HepG2 (cell line): ENCODE measurements at regions not wholly inside any gene's neighbourhood (a gene's known extent, or its start where the extent isn't known, plus 50 kb on each side); places are given as distances from the start of the nearest gene placed in this dataset.
A peak's percentile ranks its signal among the peaks of the same experiment; 100 is the strongest.

Experiments used
- ATAC-seq: fragments of 200-7000 bp; cut with Tn5 transposase; 3 replicates; pipeline ENCODE4 v1.9.1; 2020; ENCODE audit warnings: mild to moderate bottlenecking, moderate library complexity
- BruUV-seq: library from RNA; stranded (reverse); fragments of 400-500 nt; replicated peaks from 2 replicates; lab custom pipeline; 2021; lab: Mats Ljungman, UMichigan
- CTCF ChIA-PET: fragments of 300-600 bp; formaldehyde crosslinking; extraction: SDS; loops from one replicate; lab custom pipeline; 2021; ENCODE audit warnings: low total read pairs, inconsistent platforms, low intra/inter-chr PET ratio; lab: Yijun Ruan, JAX
- POLR2A ChIA-PET: fragments of 350-600 bp; sonication (Branson Sonifier 250); formaldehyde crosslinking; loops from one replicate; lab custom pipeline; 2020; ENCODE audit warnings: antibody characterized with exemption, inconsistent platforms; lab: Yijun Ruan, JAX
- DNase-seq: peaks from one replicate; pipeline ENCODE4 v3.0.0-alpha.2; 2015; ENCODE audit warnings: low spot score
- FAIRE-seq: peaks from 3 replicates; lab custom pipeline; 2011; peaks lifted over from hg19 to GRCh38; lab: Jason Lieb, UNC
- H2AFZ ChIP-seq: one replicate; pipeline ENCODE4 v1.6.1; 2011; ENCODE audit warnings: low read length, inconsistent platforms
- H3K27ac ChIP-seq: fragments of 300-600 bp; 3 replicates; pipeline ENCODE4 v1.8.0; 2011; ENCODE audit warnings: mixed run types, mild to moderate bottlenecking, mixed read lengths, low read length, inconsistent platforms; ENCODE audit not compliant: insufficient read depth; ENCODE audit errors: extremely low read length
- H3K27me3 ChIP-seq, 2 experiments: fragments of 200-600 bp in 1 of 2; 2 replicates in 1 of 2; 3 replicates in 1 of 2; pipeline versions ENCODE4 v1.6.0 to v1.8.0; 2011; ENCODE audit warnings: low read length in 2 of 2, mild to moderate bottlenecking in 2 of 2, moderate library complexity in 2 of 2, inconsistent platforms in 1 of 2; ENCODE audit not compliant: insufficient read depth in 2 of 2, control insufficient read depth in 1 of 2
- H3K36me3 ChIP-seq, 2 experiments: fragments of 200-600 bp in 1 of 2; replicated peaks in 1 of 2; 2 replicates in 1 of 2; 3 replicates in 1 of 2; pipeline versions ENCODE4 v1.5.1 to v1.8.0; 2011; ENCODE audit warnings: low read length in 2 of 2, inconsistent platforms in 1 of 2; ENCODE audit not compliant: insufficient read depth in 2 of 2, control insufficient read depth in 1 of 2
- H3K4me1 ChIP-seq: 2 replicates; pipeline ENCODE4 v1.5.1; 2012; ENCODE audit warnings: low read length, inconsistent platforms; ENCODE audit not compliant: insufficient read depth
- H3K4me2 ChIP-seq: 2 replicates; pipeline ENCODE4 v1.6.0; 2011; ENCODE audit warnings: low read depth, low read length, inconsistent platforms
- H3K4me3 ChIP-seq, 3 experiments: fragments of 200-600 bp in 1 of 3; sonication (generic), shearing (Covaris generic) in 1 of 3; replicated peaks in 1 of 3; 2 replicates each; pipeline ENCODE4 v1.5.1; 2011 to 2016; ENCODE audit warnings: low read length in 3 of 3, inconsistent platforms in 2 of 3, low read depth in 2 of 3, mild to moderate bottlenecking in 2 of 3, control low read depth in 1 of 3, mixed read lengths in 1 of 3; ENCODE audit not compliant: insufficient read depth in 1 of 3
- H3K79me2 ChIP-seq: one replicate; pipeline ENCODE4 v1.6.1; 2011; ENCODE audit warnings: low read length, inconsistent platforms; ENCODE audit not compliant: insufficient read depth
- H3K9ac ChIP-seq: 2 replicates; pipeline ENCODE4 v1.6.0; 2011; ENCODE audit warnings: mild to moderate bottlenecking, low read depth, low read length, inconsistent platforms; ENCODE audit not compliant: insufficient read depth
- H3K9me3 ChIP-seq: 2 replicates; pipeline ENCODE4 v1.5.1; 2012; ENCODE audit warnings: mild to moderate bottlenecking, low read length
- H4K20me1 ChIP-seq: 2 replicates; pipeline ENCODE4 v1.6.0; 2011; ENCODE audit warnings: inconsistent platforms, mild to moderate bottlenecking, low read length, moderate library complexity; ENCODE audit not compliant: insufficient read depth
- ADNP ChIP-seq: sonication (generic); formaldehyde crosslinking; IDR thresholded peaks from 2 replicates; pipeline ENCODE4 v1.4.0; 2020; ENCODE audit warnings: missing genetic modification reagents
- CBX1 ChIP-seq: IDR thresholded peaks from one replicate; pipeline ENCODE4 v1.6.1; 2016; ENCODE audit warnings: antibody characterized with exemption, low read depth
- CERS6 ChIP-seq: sonication (generic); formaldehyde crosslinking; IDR thresholded peaks from 2 replicates; pipeline ENCODE4 v1.5.0; 2020; ENCODE audit warnings: missing genetic modification reagents
- DPF2 ChIP-seq: sonication (generic); formaldehyde crosslinking; IDR thresholded peaks from 2 replicates; pipeline ENCODE4 v1.4.0; 2020; ENCODE audit warnings: mild to moderate bottlenecking, low read depth, missing genetic modification reagents, borderline replicate concordance
- ELK4 ChIP-seq: sonication (generic); formaldehyde crosslinking; IDR thresholded peaks from 2 replicates; pipeline ENCODE4 v1.9.0; 2021; ENCODE audit warnings: missing genetic modification reagents, borderline replicate concordance
- FLYWCH1 ChIP-seq: sonication (generic); formaldehyde crosslinking; IDR thresholded peaks from 2 replicates; pipeline ENCODE4 v1.8.1; 2023; ENCODE audit warnings: mild to moderate bottlenecking, missing genetic modification reagents
- NR2F2 ChIP-seq: IDR thresholded peaks from 2 replicates; pipeline ENCODE4 v1.6.1; 2012; ENCODE audit warnings: low read depth, inconsistent platforms, borderline replicate concordance
- RXRA ChIP-seq: sonication (generic); formaldehyde crosslinking; IDR thresholded peaks from 2 replicates; pipeline ENCODE4 v1.5.1; 2020; ENCODE audit warnings: missing genetic modification reagents
- SNAI1 ChIP-seq: sonication (generic); formaldehyde crosslinking; IDR thresholded peaks from 2 replicates; pipeline ENCODE4 v1.5.0; 2020; ENCODE audit warnings: mild to moderate bottlenecking, missing genetic modification reagents, borderline replicate concordance
- ZBTB44 ChIP-seq: sonication (generic); formaldehyde crosslinking; IDR thresholded peaks from 2 replicates; pipeline ENCODE4 v1.4.0; 2020; ENCODE audit warnings: missing genetic modification reagents
- ZFX ChIP-seq: sonication (generic); formaldehyde crosslinking; IDR thresholded peaks from 2 replicates; pipeline ENCODE4 v1.4.0; 2020; ENCODE audit warnings: mild to moderate bottlenecking, low read depth, missing genetic modification reagents, moderate library complexity
- ZNF510 ChIP-seq: sonication (generic); formaldehyde crosslinking; IDR thresholded peaks from 2 replicates; pipeline ENCODE4 v1.4.0; 2020; ENCODE audit warnings: low read depth, mild to moderate bottlenecking, missing genetic modification reagents
- ZNF564 ChIP-seq: sonication (generic); formaldehyde crosslinking; IDR thresholded peaks from 2 replicates; pipeline ENCODE4 v1.8.1; 2023; ENCODE audit warnings: mild to moderate bottlenecking, missing genetic modification reagents
- ZNF567 ChIP-seq: sonication (generic); formaldehyde crosslinking; IDR thresholded peaks from 2 replicates; pipeline ENCODE4 v1.8.1; 2023; ENCODE audit warnings: mild to moderate bottlenecking, missing genetic modification reagents, borderline replicate concordance
- ZNF772 ChIP-seq: sonication (generic); formaldehyde crosslinking; IDR thresholded peaks from 2 replicates; pipeline ENCODE4 v1.5.0; 2020; ENCODE audit warnings: mild to moderate bottlenecking, missing genetic modification reagents
- ZSCAN5A ChIP-seq: sonication (generic); formaldehyde crosslinking; IDR thresholded peaks from 2 replicates; pipeline ENCODE4 v1.8.0; 2022; ENCODE audit warnings: mild to moderate bottlenecking, missing genetic modification reagents, borderline replicate concordance
- WGBS: methylation state at CpG from one replicate; pipeline ENCODE4 v1.1.6; 2017; ENCODE audit warnings: low lambda C conversion rate; 5-methylcytosine and 5-hydroxymethylcytosine counted together
- in situ Hi-C: cut with HindIII; loops from 2 replicates; pipeline ENCODE4 v1.10.0; 2017; ENCODE audit warnings: low pct_unique_long_range_greater_than_20kb; ENCODE audit not compliant: extremely low pct_ligation_motif_present
- intact Hi-C: fragments of 100-400 bp; cut with micrococcal nuclease; formaldehyde crosslinking; loops from one replicate; pipeline ENCODE4 v1.10.0; 2022; ENCODE audit not compliant: unreplicated experiment
- TF ChIP-seq, protein P1 (sequence below): sonication (generic); formaldehyde crosslinking; IDR thresholded peaks from 2 replicates; pipeline ENCODE4 v1.4.0; 2020; ENCODE audit warnings: missing genetic modification reagents, borderline replicate concordance

GRCh38 chr9:89756891-89757537, 152.2 kb downstream of the GADD45G start:
- no TSS peak for BruUV-seq
- H3K36me3 ChIP-seq: no peaks in the 10 kb centered on the region
- no peaks in the 10 kb centered on the region for H3K9me3 ChIP-seq
- no peak overlapping the region for H3K27ac ChIP-seq
- in situ Hi-C loops (no loop called here), intact Hi-C loops (no loop called here)
- FAIRE-seq: no peak
- H4K20me1 ChIP-seq: no peaks in the 10 kb centered on the region
- 3% methylated on average over 5 of the region's 8 CpGs for WGBS
- no peak overlapping the region for H2AFZ ChIP-seq
- no peaks in the 10 kb centered on the region for H3K27me3 ChIP-seq
- no peak overlapping the region for H3K4me2 ChIP-seq
- no peak overlapping the region for H3K9ac ChIP-seq
- peak; percentile 64 for ATAC-seq
- peaks cover 11% of the 10 kb centered on the region for H3K4me1 ChIP-seq
- ChIA-PET POLR2A (no interaction called here), CTCF (no interaction called here)
- no peak overlapping the region for H3K4me3 ChIP-seq
- no peak for DNase-seq
- no peaks in the 10 kb centered on the region for H3K79me2 ChIP-seq
- TF ChIP-seq ELK4 (CRISPR knock-in tag) (no peak), NR2F2 (no peak), ZNF564 (CRISPR knock-in tag) (no peak), CBX1 (no peak), DPF2 (CRISPR knock-in tag) (no peak), ZNF510 (no peak), ZFX (CRISPR knock-in tag) (0 out of 2 replicates have a peak, but pooled peaks have one; percentile 20), ADNP (CRISPR knock-in tag) (no peak), ZNF772 (no peak), ZNF567 (no peak), ZBTB44 (CRISPR knock-in tag) (no peak), ZSCAN5A (CRISPR knock-in tag) (no peak), RXRA (CRISPR knock-in tag) (peak; percentile 49; the same call in 1 of the 2 replicates), FLYWCH1 (CRISPR knock-in tag) (no peak), SNAI1 (CRISPR knock-in tag) (no peak), CERS6 (no peak)
- TF ChIP-seq, protein P1, sequence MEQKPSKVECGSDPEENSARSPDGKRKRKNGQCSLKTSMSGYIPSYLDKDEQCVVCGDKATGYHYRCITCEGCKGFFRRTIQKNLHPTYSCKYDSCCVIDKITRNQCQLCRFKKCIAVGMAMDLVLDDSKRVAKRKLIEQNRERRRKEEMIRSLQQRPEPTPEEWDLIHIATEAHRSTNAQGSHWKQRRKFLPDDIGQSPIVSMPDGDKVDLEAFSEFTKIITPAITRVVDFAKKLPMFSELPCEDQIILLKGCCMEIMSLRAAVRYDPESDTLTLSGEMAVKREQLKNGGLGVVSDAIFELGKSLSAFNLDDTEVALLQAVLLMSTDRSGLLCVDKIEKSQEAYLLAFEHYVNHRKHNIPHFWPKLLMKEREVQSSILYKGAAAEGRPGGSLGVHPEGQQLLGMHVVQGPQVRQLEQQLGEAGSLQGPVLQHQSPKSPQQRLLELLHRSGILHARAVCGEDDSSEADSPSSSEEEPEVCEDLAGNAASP (CRISPR knock-in tag): peak; percentile 48; the same call in 1 of the 2 replicates
